ENCODE measurements at regions not wholly inside any gene's neighbourhood (a gene's known extent, or its start where the extent isn't known, plus 50 kb on each side); places are given as distances from the start of the nearest gene placed in this dataset.

DNA sequence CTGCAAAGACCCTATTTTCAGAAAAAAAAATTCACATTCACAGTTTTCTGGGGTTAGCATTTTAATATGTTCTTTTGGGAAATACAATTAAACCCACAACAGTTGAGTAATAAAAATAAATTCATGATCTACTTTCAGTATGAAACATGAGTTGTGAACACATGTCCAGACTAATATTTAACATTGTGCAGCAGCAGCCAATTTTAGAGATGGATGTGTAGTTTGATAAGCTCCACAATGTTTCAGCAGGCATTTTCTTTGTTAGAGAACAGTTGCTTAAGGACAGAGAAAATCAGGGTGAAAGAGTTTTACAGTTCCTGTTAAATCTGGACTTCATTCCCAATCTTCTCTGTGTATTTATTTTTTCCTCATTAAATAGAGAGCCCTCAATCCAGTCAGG is 519.5 kb downstream of the PIK3C3 start:
- Histone ChIP-seq H3K9ac (ENCODE audit: extremely low read depth, insufficient read length, low read length) (no peak overlapping the region), H3K23me2 (ENCODE audit: insufficient read length, low read depth, low read length, poor library complexity, severe bottlenecking) (no peaks in the 10 kb centered on the region), H4K5ac (ENCODE audit: insufficient read length, low read depth, low read length) (no peak overlapping the region), H2BK5ac (ENCODE audit: insufficient read length, low read length) (no peak overlapping the region), H2BK15ac (ENCODE audit: low read depth, low read length) (no peak overlapping the region), H2AK5ac (ENCODE audit: insufficient read length, low read length) (no peak overlapping the region), H3T11ph (ENCODE audit: low read length) (no peak overlapping the region), H4K8ac (replicated peaks; ENCODE audit: insufficient read length, low read depth, low read length) (no peak overlapping the region), H3K4me2 (ENCODE audit: insufficient read depth, insufficient read length, low read length) (no peak overlapping the region), H3K27me3 (ENCODE audit: insufficient read depth, low read length) (no peaks in the 10 kb centered on the region), H2BK20ac (ENCODE audit: low read depth, low read length, poor library complexity, severe bottlenecking) (no peak overlapping the region), H2BK12ac (ENCODE audit: insufficient read length, low read depth, low read length) (no peak overlapping the region), H3K27ac (ENCODE audit: insufficient read length, low read depth, low read length) (no peak overlapping the region), H3K23ac (ENCODE audit: insufficient read length, low read depth, low read length) (no peak overlapping the region), H4K20me1 (ENCODE audit: control insufficient read depth, insufficient read depth, insufficient read length) (no peaks in the 10 kb centered on the region), H3K79me1 (ENCODE audit: insufficient read depth, low read depth, low read length, poor library complexity, severe bottlenecking) (no peaks in the 10 kb centered on the region), H3K18ac (ENCODE audit: insufficient read length, low read depth, low read length) (no peak overlapping the region), H3K14ac (ENCODE audit: insufficient read depth, low read length) (no peak overlapping the region), H3K79me2 (ENCODE audit: insufficient read depth, low read length) (no peaks in the 10 kb centered on the region), H3K9me3 (ENCODE audit: control insufficient read depth, low read depth, low read length) (no peaks in the 10 kb centered on the region), H3K56ac (ENCODE audit: insufficient read length, low read depth, low read length) (no peak overlapping the region), H4K91ac (ENCODE audit: insufficient read length, low read depth, low read length) (no peak overlapping the region), H3K4me1 (ENCODE audit: insufficient read depth, low read length) (no peaks in the 10 kb centered on the region), H2AFZ (ENCODE audit: low read length) (no peak overlapping the region), H3K4ac (ENCODE audit: low read depth, low read length) (no peak overlapping the region), H2BK120ac (ENCODE audit: low read depth, low read length, poor library complexity, severe bottlenecking) (no peak overlapping the region)
- Mint-ChIP-seq H3K27ac (no peak overlapping the region), H3K36me3 (ENCODE audit: insufficient read depth in 1 of 3, low read depth in 3 of 3) (no peaks in the 10 kb centered on the region), H3K4me3 (no peak overlapping the region), H3K4me1 (no peaks in the 10 kb centered on the region), H3K9me3 (no peaks in the 10 kb centered on the region), H3K27me3 (ENCODE audit: low read depth) (no peaks in the 10 kb centered on the region)
- TF ChIP-seq, protein P1, sequence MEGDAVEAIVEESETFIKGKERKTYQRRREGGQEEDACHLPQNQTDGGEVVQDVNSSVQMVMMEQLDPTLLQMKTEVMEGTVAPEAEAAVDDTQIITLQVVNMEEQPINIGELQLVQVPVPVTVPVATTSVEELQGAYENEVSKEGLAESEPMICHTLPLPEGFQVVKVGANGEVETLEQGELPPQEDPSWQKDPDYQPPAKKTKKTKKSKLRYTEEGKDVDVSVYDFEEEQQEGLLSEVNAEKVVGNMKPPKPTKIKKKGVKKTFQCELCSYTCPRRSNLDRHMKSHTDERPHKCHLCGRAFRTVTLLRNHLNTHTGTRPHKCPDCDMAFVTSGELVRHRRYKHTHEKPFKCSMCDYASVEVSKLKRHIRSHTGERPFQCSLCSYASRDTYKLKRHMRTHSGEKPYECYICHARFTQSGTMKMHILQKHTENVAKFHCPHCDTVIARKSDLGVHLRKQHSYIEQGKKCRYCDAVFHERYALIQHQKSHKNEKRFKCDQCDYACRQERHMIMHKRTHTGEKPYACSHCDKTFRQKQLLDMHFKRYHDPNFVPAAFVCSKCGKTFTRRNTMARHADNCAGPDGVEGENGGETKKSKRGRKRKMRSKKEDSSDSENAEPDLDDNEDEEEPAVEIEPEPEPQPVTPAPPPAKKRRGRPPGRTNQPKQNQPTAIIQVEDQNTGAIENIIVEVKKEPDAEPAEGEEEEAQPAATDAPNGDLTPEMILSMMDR (conservative IDR thresholded peaks at IDR 0.05): no peak
- no peak for DNase-seq
